GDM1 (cell line): ENCODE measurements at regions not wholly inside any gene's neighbourhood (a gene's known extent, or its start where the extent isn't known, plus 50 kb on each side); places are given as distances from the start of the nearest gene placed in this dataset.

Experiments used
- DNase-seq: peaks from one replicate; lab custom pipeline; 2025; lab: John Stamatoyannopoulos, UW

DNA sequence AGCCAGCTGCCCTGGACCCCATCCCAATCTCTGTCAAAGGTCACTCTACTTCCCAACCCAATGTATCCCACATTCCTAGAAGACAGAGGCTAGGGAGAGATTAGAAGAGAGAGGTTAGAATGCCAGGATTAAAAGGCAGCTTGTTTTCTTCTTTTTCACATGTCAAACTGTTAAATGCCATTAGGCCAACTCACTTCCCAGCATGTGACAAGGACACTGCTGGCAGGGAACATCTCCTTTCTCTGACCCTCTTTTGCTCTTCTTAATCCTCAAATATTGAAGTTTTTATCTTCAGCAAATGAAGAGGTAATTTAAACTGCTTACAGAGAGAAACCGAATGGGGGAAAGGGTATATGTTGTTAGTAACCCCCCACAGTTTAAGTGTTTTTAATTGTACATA is 89.1 kb downstream of the BBS10 start:
- no peak for DNase-seq

- DNase-seq = no peak
Measured at GRCh38 chr12:76256904-76257303, 91.3 kb downstream of the BBS10 start.

GRCh38 chr12:76256321-76256720 is 91.9 kb downstream of the BBS10 start:
- no peak for DNase-seq

GRCh38 chr12:76255692-76256091 is 92.5 kb downstream of the BBS10 start:
- DNase-seq = no peak

GRCh38 chr12:76255281-76255680 is 92.9 kb downstream of the BBS10 start:
- DNase-seq = no peak

GRCh38 chr12:76252031-76252430 is 96.2 kb downstream of the BBS10 start:
- DNase-seq = no peak

DNA sequence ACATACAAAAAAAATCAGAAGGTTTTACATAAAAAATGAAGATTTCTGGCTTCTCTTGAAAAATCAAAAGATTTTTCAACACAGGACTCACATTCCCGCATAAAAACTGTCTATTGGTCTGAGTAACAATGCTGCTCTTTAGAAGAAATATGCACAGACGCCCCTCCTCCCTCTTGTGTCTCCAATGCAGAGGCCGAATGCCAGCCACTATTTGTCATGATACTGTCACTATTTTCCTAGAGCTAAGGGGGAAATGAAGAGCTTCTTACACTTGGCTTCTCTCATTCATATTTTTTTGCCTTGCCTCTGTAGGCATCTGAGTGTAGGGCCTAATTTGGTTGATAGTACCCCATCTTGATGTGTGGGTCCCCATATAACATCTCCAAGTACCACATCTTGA is 98.0 kb downstream of the BBS10 start:
- DNase-seq = no peak

- DNase-seq = no peak
Measured at GRCh38 chr12:76249501-76249900, 98.7 kb downstream of the BBS10 start.

DNA sequence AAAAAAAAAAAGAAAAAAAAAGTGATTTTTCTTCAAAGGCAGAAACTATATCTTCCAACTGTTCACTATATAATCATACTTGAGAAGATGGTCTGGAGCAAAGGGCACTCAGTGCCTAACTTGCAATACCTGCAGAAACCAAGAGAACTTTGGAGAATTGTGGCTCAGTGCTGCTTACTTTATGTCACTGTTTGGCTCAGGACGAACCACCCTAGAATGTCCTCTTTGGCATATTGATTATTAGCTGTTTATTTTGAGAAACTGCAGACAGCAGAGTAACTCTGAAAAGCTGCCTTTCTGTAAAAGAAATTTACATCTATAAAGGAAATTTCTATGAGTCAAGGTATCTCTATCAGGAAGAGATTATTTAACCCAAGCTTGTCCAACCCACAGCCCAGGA is 100.2 kb downstream of the BBS10 start:
- DNase-seq = no peak

GRCh38 chr12:76247026-76247646 is 101.1 kb downstream of the BBS10 start:
- DNase-seq = no peak

- DNase-seq = no peak
Measured at GRCh38 chr12:76246611-76247010, 101.6 kb downstream of the BBS10 start.

DNA sequence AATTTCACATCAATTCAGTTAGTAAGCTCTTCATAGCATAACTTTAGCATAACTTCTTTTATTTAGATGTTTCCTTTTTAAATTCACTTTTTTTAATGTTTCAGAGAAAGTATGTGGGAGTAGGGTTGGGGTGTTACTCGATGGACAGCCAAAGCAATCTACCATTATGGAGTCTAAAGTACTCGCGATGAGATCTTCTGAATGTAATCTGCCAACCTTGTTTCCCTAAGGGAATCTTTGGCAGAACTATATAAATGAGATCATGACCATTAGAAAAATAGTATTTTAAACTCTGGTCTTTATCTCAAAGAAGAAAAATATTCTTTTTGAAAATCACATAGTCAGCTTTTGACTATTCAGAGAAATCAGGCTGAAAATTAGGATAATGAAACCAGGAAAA is 103.9 kb downstream of the BBS10 start:
- no peak for DNase-seq

DNA sequence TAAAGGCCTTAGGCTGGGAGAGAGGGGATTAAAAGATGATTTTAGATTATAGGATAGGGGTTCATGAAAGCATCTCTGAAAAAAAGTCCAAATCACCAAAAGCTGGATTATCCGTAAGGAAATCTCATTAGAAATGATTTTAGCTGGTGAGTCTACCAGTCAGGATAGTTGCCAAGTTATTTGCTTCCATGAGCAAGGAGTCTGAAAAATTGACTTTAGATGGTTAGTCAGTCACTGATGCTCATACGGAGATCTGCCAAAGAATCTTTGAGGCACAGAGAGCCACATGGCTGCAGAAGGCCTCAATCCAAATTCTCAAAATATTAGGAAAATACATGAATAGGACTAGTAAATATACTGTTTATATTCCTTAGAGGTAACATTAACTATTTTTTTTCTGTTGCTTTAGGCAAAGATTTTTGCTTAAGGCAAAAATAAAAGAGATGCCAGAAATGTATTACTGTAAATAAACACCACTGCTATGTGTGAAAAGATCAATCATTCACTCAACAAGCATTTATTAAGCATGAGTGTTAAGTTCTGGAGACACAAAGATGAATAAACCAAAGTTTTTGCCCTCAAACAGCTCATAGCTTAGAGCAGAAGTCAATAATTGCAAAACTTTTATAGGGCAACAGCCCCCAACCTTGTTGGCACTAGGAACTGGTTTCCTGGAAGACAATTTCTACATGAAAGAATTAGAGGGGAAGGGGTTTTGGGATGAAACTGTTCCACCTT is 105.2 kb downstream of the BBS10 start:
- no peak for DNase-seq

DNA sequence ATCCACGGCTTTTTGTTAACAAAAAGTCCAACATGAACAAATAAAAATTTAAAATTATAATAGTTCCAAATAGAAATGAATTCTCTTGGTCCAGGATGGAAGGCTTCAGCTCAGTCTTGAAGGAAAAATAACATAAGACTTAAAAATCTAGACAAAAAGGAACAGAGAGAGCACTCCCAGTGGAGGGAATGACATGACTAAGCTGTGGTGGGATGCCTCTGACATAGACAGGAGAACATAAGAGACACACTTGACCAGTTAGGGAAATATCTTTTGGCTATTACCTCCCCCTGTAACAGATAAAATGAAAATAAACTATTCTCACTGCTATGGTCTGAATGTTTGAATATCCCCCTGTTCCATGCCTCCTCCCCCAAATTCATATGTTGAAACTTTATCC is 106.8 kb downstream of the BBS10 start:
- no peak for DNase-seq

DNA sequence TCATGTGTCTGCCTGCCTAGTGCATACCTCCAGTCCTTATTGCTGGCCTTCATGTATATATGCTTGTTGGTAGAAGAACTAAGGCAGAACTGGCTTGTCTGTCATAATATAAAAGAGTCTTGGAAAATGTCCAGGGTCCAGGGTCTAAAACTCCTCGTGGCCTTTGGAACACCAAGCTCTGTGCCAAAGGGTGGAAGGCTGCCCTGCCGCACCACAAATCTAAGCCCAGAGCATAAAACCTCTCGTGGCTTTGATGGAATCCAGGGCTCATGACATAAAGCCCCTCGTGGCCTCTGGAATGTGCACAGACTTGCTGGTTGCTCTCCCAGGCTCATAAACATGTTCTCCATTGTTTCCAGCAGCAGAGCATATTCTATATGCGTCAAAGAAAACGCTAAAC is 107.9 kb downstream of the BBS10 start:
- DNase-seq = no peak

DNA sequence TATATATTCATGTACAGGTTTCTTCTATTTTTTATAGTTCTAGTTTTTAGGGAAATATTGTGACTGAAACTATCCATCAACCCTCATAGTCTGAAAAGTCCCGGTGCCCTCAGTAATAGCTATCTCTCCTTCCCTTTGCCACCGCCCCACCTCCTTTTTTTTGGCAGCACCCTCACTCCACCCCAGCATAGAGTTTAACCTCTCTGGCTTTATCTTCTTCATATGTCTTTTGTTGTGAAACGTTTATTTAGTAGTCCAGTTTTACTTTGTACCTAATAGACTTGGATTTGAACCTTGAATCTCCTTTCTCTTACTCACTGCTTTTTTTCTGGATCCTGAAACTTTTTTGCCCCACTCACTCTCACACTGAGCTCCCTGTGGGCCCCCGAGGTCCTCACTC is 109.5 kb downstream of the BBS10 start:
- DNase-seq = no peak

DNA sequence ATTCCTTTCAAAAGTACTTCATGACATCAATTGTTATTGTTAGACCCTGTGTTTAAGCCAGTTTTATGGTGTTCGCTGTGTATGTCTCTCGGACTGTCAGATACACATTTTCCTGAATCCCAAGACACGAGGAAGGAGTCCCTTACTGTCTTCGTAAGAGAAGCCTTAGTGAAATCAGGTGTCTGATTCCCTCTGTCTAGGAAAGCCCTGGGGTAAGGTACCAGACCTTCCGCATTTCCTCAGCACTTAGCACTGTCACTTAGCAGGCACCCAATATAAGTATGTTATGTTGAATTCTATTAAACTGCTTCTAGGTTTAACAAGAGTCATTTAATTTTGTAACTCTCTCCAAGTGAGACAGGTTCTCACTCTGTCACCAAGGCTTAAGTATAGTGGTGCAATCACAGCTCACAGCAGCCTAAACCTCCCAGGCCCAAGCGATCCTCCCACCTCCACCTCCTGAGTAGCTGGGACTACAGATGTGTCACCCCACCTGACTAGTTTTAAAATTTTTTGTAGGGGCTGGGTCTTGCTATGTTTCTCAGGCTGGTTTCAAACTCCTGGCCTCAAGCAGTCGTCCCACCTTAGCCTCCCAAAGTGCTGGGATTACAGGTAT is 111.0 kb downstream of the BBS10 start:
- DNase-seq = no peak

DNA sequence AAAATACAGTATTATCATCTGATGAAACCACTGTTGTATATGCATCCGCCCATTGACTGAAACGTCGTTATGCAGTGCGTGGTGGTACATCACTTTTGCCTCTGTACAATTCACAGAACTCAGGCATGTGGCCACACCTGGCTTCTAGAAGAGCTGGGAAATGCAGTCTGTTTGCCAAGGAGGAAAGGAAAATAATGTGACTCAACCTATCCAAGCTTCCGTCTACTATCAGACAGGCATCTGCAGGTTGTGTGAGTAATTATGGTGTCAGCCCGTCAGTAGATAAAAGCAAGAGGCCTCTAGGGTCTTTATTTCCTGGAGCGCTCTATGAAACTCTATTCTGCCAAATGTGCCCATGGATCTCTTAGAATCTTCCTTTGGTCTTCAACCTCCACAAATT is 111.6 kb downstream of the BBS10 start:
- DNase-seq = no peak

DNA sequence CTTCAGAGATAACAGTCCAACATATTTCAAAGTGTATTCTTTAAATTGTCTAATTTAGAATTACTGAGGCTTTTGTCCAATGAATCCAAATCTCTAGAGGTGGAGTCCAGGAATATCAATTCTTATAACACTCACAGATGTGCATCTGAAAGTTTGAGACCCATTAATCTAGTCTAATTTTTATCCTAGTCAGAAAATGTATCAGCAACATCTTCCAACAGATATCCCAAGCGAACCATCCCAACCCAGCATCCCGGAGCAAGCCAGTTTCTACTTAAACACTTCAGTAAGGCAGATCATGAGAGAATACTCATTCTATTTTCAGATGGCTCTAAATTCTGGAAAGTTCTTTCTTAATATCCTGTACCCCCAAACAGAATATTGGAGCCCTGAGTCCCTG is 113.5 kb downstream of the BBS10 start:
- DNase-seq = no peak

- DNase-seq = no peak
Measured at GRCh38 chr12:76232013-76232412, 116.2 kb downstream of the BBS10 start.

- no peak for DNase-seq
Measured at GRCh38 chr12:76226956-76227355, 121.3 kb downstream of the BBS10 start.

DNA sequence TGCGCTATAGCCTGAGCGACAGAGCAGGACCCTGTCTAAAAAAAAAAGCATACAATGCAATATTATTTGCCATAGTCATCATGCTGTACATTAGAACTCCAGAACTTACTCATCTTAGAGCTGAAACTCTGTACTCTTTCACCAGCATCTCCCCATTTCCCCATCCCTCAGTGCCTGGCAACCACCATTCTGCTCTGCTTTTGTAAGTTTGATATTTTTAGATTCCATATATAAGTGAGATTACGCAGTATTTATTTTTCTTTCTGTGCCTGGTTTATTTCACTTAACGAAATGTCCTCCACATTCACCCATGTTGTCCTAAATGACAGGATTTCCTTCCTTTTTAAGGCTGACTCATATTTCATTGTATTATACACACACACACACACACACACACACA is 121.8 kb downstream of the BBS10 start:
- no peak for DNase-seq

DNA sequence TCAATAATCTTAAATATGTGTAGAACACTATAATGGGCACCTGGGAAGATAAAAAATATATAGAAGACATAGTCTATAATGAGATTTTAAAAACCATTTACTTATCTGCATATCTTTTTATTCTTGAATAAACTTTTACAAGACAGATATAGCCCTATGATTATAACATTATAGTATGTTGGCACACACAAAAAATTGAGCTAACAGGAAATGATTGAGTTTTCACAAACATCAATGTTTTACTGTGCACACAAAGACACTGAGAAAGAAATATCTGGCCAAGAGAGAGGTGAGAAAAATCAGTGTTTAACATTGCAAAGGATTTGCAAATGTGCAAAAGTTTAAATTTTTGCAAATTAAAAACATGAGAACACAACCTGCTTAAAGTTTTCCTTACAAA is 124.3 kb downstream of the BBS10 start:
- no peak for DNase-seq

DNA sequence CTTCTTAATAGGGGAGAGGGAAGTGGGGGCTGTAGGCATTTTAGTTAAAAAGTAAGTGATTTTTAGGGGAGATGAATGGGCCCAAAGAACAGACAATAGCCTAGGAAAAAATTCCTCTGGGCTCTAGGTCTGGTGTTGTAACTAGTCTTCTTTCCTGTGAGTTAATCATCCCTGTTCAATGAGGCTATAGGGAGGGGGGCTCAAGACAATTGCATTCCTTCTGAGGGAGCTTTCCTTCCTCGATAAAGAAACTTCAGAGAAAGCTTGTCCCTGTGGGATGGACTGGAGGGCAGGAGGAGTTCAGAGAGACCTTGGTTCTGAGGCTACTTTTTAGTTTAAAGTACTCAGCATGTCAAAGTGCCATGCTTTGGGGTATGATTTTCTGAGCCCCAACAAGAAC is 127.2 kb downstream of the BBS10 start:
- no peak for DNase-seq
